H1 (cell line): ENCODE measurements at regions not wholly inside any gene's neighbourhood (a gene's known extent, or its start where the extent isn't known, plus 50 kb on each side); places are given as distances from the start of the nearest gene placed in this dataset.

Experiments
- CTCF ChIA-PET: fragments of 300-600 bp; sonication (Branson Sonifier 250); formaldehyde crosslinking; loops from one replicate; lab custom pipeline; 2021; ENCODE audit not compliant: partially characterized antibody; lab: Charles Lee
- POLR2A ChIA-PET: fragments of 300-600 bp; sonication (Branson Sonifier 250); formaldehyde crosslinking; loops from one replicate; lab custom pipeline; 2021; ENCODE audit warnings: inconsistent platforms; ENCODE audit not compliant: partially characterized antibody; lab: Charles Lee
- DNase-seq, 2 experiments: peaks; one replicate each; pipeline versions ENCODE4 v3.0.0 to v3.0.0-alpha.2; 2010 to 2022; ENCODE audit warnings: low spot score in 2 of 2, low read depth in 1 of 2, mixed read lengths in 1 of 2
- FAIRE-seq: peaks from 2 replicates; lab custom pipeline; 2011; peaks lifted over from hg19 to GRCh38; lab: Jason Lieb, UNC
- H2AFZ ChIP-seq: 2 replicates; pipeline ENCODE4 v1.8.1; 2012; ENCODE audit warnings: low read length, inconsistent platforms
- H2AK5ac ChIP-seq: 2 replicates; pipeline ENCODE4 v1.6.1; 2013; ENCODE audit warnings: low read depth, low read length
- H2BK120ac ChIP-seq: replicated peaks from 2 replicates; pipeline ENCODE3; 2013; ENCODE audit warnings: low read depth, low read length, inconsistent platforms
- H2BK12ac ChIP-seq: 2 replicates; pipeline ENCODE4 v1.6.1; 2013; ENCODE audit warnings: low read depth, low read length
- H2BK15ac ChIP-seq: 2 replicates; pipeline ENCODE4 v1.6.1; 2013; ENCODE audit warnings: low read length
- H2BK20ac ChIP-seq: 2 replicates; pipeline ENCODE4 v1.6.1; 2013; ENCODE audit warnings: low read length
- H2BK5ac ChIP-seq: 2 replicates; pipeline ENCODE4 v1.6.1; 2013; ENCODE audit warnings: low read depth, low read length
- H3K14ac ChIP-seq: 2 replicates; pipeline ENCODE4 v1.6.1; 2013; ENCODE audit warnings: inconsistent platforms; ENCODE audit not compliant: insufficient read length
- H3K18ac ChIP-seq: 2 replicates; pipeline ENCODE4 v1.6.1; 2013; ENCODE audit warnings: low read length; ENCODE audit errors: extremely low read depth
- H3K23ac ChIP-seq: 2 replicates; pipeline ENCODE4 v1.6.1; 2013; ENCODE audit warnings: inconsistent platforms; ENCODE audit not compliant: insufficient read length
- H3K23me2 ChIP-seq: 2 replicates; pipeline ENCODE4 v1.6.1; 2013; ENCODE audit warnings: low read depth, low read length
- H3K27ac ChIP-seq: 2 replicates; pipeline ENCODE4 v1.6.1; 2011; ENCODE audit warnings: low read depth, low read length, inconsistent platforms
- H3K27me3 ChIP-seq, 4 experiments: replicated peaks in 1 of 4; 1 replicate in 1 of 4; 2 replicates in 3 of 4; pipeline versions ENCODE4 v1.6.1 to v1.8.1; 2011 to 2013; ENCODE audit warnings: low read length in 3 of 4, mild to moderate bottlenecking in 3 of 4, inconsistent platforms in 2 of 4, mixed read lengths in 2 of 4, moderate library complexity in 1 of 4; ENCODE audit not compliant: control insufficient read depth in 3 of 4, insufficient read depth in 3 of 4; ENCODE audit errors: extremely low read depth in 1 of 4
- H3K36me3 ChIP-seq, 4 experiments: 2 replicates each; pipeline versions ENCODE4 v1.6.1 to v1.8.1; 2011 to 2013; ENCODE audit warnings: mild to moderate bottlenecking in 4 of 4, low read length in 3 of 4, moderate library complexity in 2 of 4, control low read depth in 1 of 4, inconsistent platforms in 1 of 4; ENCODE audit not compliant: insufficient read depth in 4 of 4, control insufficient read depth in 2 of 4
- H3K4ac ChIP-seq: replicated peaks from 2 replicates; pipeline ENCODE3; 2013; ENCODE audit warnings: low read length, low read depth, mixed read lengths, inconsistent platforms; ENCODE audit not compliant: insufficient read length
- H3K4me1 ChIP-seq, 4 experiments: replicated peaks in 1 of 4; 1 replicate in 1 of 4; 2 replicates in 3 of 4; pipeline versions ENCODE4 v1.6.1 to v1.8.1; 2011 to 2013; ENCODE audit warnings: low read length in 3 of 4, inconsistent platforms in 2 of 4, mixed read lengths in 1 of 4; ENCODE audit not compliant: insufficient read depth in 4 of 4, control insufficient read depth in 3 of 4
- H3K4me2 ChIP-seq, 2 experiments: 2 replicates each; pipeline versions ENCODE4 v1.6.1 to v1.8.1; 2011 to 2013; ENCODE audit warnings: low read depth in 2 of 2, low read length in 2 of 2, control low read depth in 1 of 2, inconsistent platforms in 1 of 2, mild to moderate bottlenecking in 1 of 2; ENCODE audit not compliant: insufficient read depth in 1 of 2
- H3K4me3 ChIP-seq, 4 experiments: fragments of 200-600, 300-600 bp in 1 of 4; sonication (generic), shearing (Covaris generic), sonication (Bioruptor Twin) in 1 of 4; 2 replicates each; pipeline versions ENCODE4 v1.5.1 to v1.8.1; 2011 to 2016; ENCODE audit warnings: low read length in 4 of 4, low read depth in 3 of 4, control low read depth in 2 of 4, inconsistent platforms in 2 of 4, mild to moderate bottlenecking in 2 of 4, mixed read lengths in 1 of 4, moderate library complexity in 1 of 4; ENCODE audit not compliant: insufficient read depth in 2 of 4; ENCODE audit errors: extremely low read depth in 1 of 4
- H3K56ac ChIP-seq: replicated peaks from 2 replicates; pipeline ENCODE3; 2013; ENCODE audit warnings: low read depth, mild to moderate bottlenecking, mixed read lengths, low read length, inconsistent platforms; ENCODE audit not compliant: insufficient read length
- H3K79me1 ChIP-seq: 2 replicates; pipeline ENCODE4 v1.6.1; 2013; ENCODE audit warnings: low read depth, low read length, control low read depth
- H3K79me2 ChIP-seq, 2 experiments: 2 replicates each; pipeline versions ENCODE4 v1.6.1 to v1.8.1; 2012 to 2013; ENCODE audit warnings: low read length in 2 of 2, mild to moderate bottlenecking in 2 of 2, inconsistent platforms in 1 of 2; ENCODE audit not compliant: insufficient read depth in 2 of 2, control insufficient read depth in 1 of 2
- H3K9ac ChIP-seq, 4 experiments: replicated peaks in 1 of 4; 1 replicate in 1 of 4; 2 replicates in 3 of 4; pipeline versions ENCODE4 v1.6.1 to v1.8.1; 2011 to 2013; ENCODE audit warnings: low read depth in 3 of 4, low read length in 3 of 4, control low read depth in 2 of 4, mild to moderate bottlenecking in 2 of 4, moderate library complexity in 2 of 4, inconsistent platforms in 1 of 4; ENCODE audit errors: extremely low read depth in 1 of 4
- H3K9me3 ChIP-seq, 2 experiments: 2 replicates each; pipeline versions ENCODE4 v1.6.1 to v1.8.1; 2012 to 2013; ENCODE audit warnings: mild to moderate bottlenecking in 2 of 2, moderate library complexity in 2 of 2, control low read depth in 1 of 2, inconsistent platforms in 1 of 2, low read depth in 1 of 2, low read length in 1 of 2, mixed read lengths in 1 of 2; ENCODE audit not compliant: insufficient read depth in 2 of 2
- H4K20me1 ChIP-seq, 2 experiments: replicated peaks in 1 of 2; 2 replicates each; pipeline versions ENCODE3 to v1.8.1; 2011 to 2013; ENCODE audit warnings: inconsistent platforms in 2 of 2, low read length in 2 of 2, mild to moderate bottlenecking in 1 of 2; ENCODE audit not compliant: insufficient read depth in 2 of 2, control insufficient read depth in 1 of 2
- H4K5ac ChIP-seq: 2 replicates; pipeline ENCODE4 v1.6.1; 2013; ENCODE audit warnings: low read length, low read depth, mixed read lengths, inconsistent platforms; ENCODE audit not compliant: insufficient read length
- H4K8ac ChIP-seq: 2 replicates; pipeline ENCODE4 v1.8.0; 2013; ENCODE audit warnings: mild to moderate bottlenecking, moderate library complexity, low read length, inconsistent platforms; ENCODE audit not compliant: insufficient read depth; ENCODE audit errors: extremely low read depth
- H4K91ac ChIP-seq: replicated peaks from 2 replicates; pipeline ENCODE3; 2013; ENCODE audit warnings: low read length, mixed read lengths, inconsistent platforms; ENCODE audit not compliant: insufficient read length
- BACH1 ChIP-seq: IDR thresholded peaks from 2 replicates; pipeline ENCODE4 v1.6.1; 2012; ENCODE audit warnings: low read length, improper control_type of control experiment
- E2F6 ChIP-seq: IDR thresholded peaks from 2 replicates; pipeline ENCODE4 v1.6.1; 2012; ENCODE audit warnings: inconsistent platforms
- EP300 ChIP-seq, 2 experiments: IDR thresholded peaks; 1 replicate in 1 of 2; 2 replicates in 1 of 2; pipeline ENCODE4 v1.6.1; 2011 to 2012; ENCODE audit warnings: low read depth in 2 of 2, low read length in 2 of 2, mild to moderate bottlenecking in 2 of 2, borderline replicate concordance in 1 of 2, inconsistent platforms in 1 of 2, moderate library complexity in 1 of 2
- KDM5A ChIP-seq: fragments of 200-600 bp; IDR thresholded peaks from 2 replicates; pipeline ENCODE4 v1.7.1; 2012; ENCODE audit warnings: mild to moderate bottlenecking, low read length, inconsistent platforms, mixed read lengths
- POLR2AphosphoS5 ChIP-seq: IDR thresholded peaks from 2 replicates; pipeline ENCODE4 v1.6.1; 2011; ENCODE audit warnings: low read depth, low read length
- POU5F1 ChIP-seq: IDR thresholded peaks from 2 replicates; pipeline ENCODE4 v1.6.1; 2011; ENCODE audit warnings: low read depth, mild to moderate bottlenecking, low read length, moderate library complexity
- RAD21 ChIP-seq, 2 experiments: IDR thresholded peaks in 1 of 2; conservative IDR thresholded peaks in 1 of 2; 2 replicates each; pipeline ENCODE4 v1.6.1; 2011; ENCODE audit warnings: low read depth in 2 of 2, low read length in 2 of 2, improper control_type of control experiment in 1 of 2, inconsistent platforms in 1 of 2, mild to moderate bottlenecking in 1 of 2, moderate library complexity in 1 of 2
- RBBP5 ChIP-seq: IDR thresholded peaks from 2 replicates; pipeline ENCODE4 v1.7.1; 2012; ENCODE audit warnings: low read depth, mild to moderate bottlenecking, inconsistent platforms, low read length, moderate library complexity, borderline replicate concordance
- SAP30 ChIP-seq: fragments of 300-600 bp; sonication (generic); IDR thresholded peaks from 2 replicates; pipeline ENCODE4 v1.7.1; 2012; ENCODE audit warnings: low read length, moderate library complexity, mild to moderate bottlenecking, inconsistent platforms; ENCODE audit not compliant: insufficient read depth, insufficient replicate concordance
- SIX5 ChIP-seq: IDR thresholded peaks from 2 replicates; pipeline ENCODE4 v1.6.1; 2011; ENCODE audit warnings: mild to moderate bottlenecking, low read depth, low read length
- SP1 ChIP-seq: IDR thresholded peaks from 2 replicates; pipeline ENCODE4 v1.6.1; 2011; ENCODE audit warnings: low read depth, low read length
- SP4 ChIP-seq: IDR thresholded peaks from 2 replicates; pipeline ENCODE4 v1.6.1; 2012; ENCODE audit warnings: low read length, inconsistent platforms

- CTCF ChIA-PET, result no interaction called here
- H2AK5ac ChIP-seq, result no peak overlapping the region
- no peaks in the 10 kb centered on the region for H3K9me3 ChIP-seq
- H3K79me1 ChIP-seq, result no peaks in the 10 kb centered on the region
- H3K4ac ChIP-seq, result no peak overlapping the region
- no peak overlapping the region for H2BK15ac ChIP-seq
- no peaks in the 10 kb centered on the region for H4K20me1 ChIP-seq
- no peak overlapping the region for H3K4me2 ChIP-seq
- no peak overlapping the region for H2AFZ ChIP-seq
- no peak overlapping the region for H2BK5ac ChIP-seq
- H4K5ac ChIP-seq, result no peak overlapping the region
- H3K27ac ChIP-seq, result no peak overlapping the region
- no peaks in the 10 kb centered on the region for H3K79me2 ChIP-seq
- no peak overlapping the region for H4K91ac ChIP-seq
- no peak for DNase-seq
- no peak overlapping the region for H3K9ac ChIP-seq
- H3K36me3 ChIP-seq, result no peaks in the 10 kb centered on the region
- FAIRE-seq, result no peak
- H3K56ac ChIP-seq, result no peak overlapping the region
- POLR2A ChIA-PET, result no interaction called here
- H2BK120ac ChIP-seq, result no peak overlapping the region
- H3K4me3 ChIP-seq, result no peak overlapping the region
- no peak overlapping the region for H3K23ac ChIP-seq
- no peak overlapping the region for H3K18ac ChIP-seq
- no peak overlapping the region for H2BK12ac ChIP-seq
- H3K23me2 ChIP-seq, result no peaks in the 10 kb centered on the region
- no peak overlapping the region for H3K14ac ChIP-seq
- no peak overlapping the region for H2BK20ac ChIP-seq
- no peaks in the 10 kb centered on the region for H3K27me3 ChIP-seq
- no peak overlapping the region for H4K8ac ChIP-seq
- H3K4me1 ChIP-seq, result no peaks in the 10 kb centered on the region; a peak in 1 of 7 replicates
- TF ChIP-seq SAP30 (no peak), RAD21 (IDR thresholded peaks at IDR 0.05 in 1 of 2, conservative IDR thresholded peaks at IDR 0.05 in 1 of 2; ENCODE audit: low read depth in 2 of 2, low read length in 2 of 2) (no peak), SP1 (no peak), EP300 (IDR thresholded peaks at IDR 0.05; ENCODE audit: borderline replicate concordance in 1 of 2, low read depth in 2 of 2, low read length in 2 of 2) (no peak), E2F6 (no peak), KDM5A (no peak), SIX5 (no peak), RBBP5 (no peak), POU5F1 (no peak), BACH1 (no peak), SP4 (no peak), POLR2AphosphoS5 (no peak)
Measured at GRCh38 chr3:166606988-166607387, 769.8 kb upstream of the BCHE start.
